ENCODE measurements at regions not wholly inside any gene's neighbourhood (a gene's known extent, or its start where the extent isn't known, plus 50 kb on each side); places are given as distances from the start of the nearest gene placed in this dataset.
A peak's percentile ranks its signal among the peaks of the same experiment; 100 is the strongest.

DNA sequence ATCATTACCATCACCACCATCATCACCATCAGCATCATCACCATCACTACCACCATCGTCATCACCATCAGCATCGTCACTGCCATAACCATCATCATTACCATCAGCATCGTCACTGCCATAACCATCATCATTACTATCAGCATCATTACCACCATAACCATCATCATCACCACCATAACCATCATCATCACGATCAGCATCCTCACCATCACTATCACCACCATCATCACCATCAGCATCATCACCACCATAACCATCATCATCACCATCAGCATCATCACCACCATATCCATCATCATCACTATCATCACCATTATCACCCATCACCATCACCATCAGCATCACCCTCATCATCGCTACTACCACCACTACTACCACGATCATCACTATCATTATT is 493.9 kb upstream of the TBX3 start:
- DNase-seq, result no peak

DNA sequence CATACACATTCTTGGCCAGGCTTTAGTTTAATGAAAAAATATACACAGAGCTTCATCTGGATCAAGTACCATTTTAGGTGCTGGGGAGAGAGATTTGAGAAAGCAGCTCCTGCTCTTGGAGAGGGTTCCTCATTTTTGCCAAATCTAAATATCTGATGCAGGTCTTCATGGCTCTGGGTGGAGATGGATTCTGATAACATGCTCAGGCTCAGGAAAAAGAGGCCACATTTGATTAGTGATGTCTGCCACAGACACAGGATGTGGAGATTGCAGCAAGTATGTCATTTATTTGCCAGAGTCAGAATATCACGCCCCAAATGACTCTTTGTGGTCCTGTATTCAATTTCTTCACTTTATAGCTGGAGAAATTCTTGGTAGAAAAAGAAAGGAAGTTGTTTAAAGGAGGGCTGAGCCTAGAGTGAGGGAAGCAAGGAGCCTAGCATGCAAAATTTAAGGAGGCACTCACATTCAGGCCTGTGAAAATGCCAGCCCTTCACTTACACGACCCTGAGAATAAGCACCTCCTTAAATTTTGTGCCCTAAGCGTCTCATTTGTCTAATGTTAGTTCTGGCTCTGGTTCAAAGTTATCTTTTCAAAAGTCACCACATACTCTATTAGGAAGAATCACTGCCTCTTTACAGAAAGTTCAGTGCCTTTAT is 492.9 kb upstream of the TBX3 start:
- no peak for DNase-seq

DNA sequence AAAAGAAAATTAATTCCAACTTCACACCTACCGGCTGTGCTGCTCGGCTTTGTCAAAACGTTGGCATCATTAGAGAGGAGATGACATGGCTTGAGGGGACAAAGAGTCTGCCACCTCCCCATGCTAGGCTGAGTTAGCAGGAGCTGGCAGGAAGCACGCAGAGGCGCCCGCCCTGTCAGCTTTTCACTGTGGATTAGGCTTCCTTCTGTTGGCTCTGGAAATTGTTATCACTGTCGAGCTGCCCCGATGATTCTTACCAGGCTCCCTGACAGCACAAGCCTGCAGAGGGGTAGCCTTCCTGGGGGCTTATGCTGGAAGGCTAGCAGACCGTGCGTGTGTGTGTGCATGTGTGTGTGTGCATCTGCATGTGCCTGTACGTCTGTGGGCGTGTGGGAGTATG is 490.9 kb upstream of the TBX3 start:
- DNase-seq, result no peak

DNA sequence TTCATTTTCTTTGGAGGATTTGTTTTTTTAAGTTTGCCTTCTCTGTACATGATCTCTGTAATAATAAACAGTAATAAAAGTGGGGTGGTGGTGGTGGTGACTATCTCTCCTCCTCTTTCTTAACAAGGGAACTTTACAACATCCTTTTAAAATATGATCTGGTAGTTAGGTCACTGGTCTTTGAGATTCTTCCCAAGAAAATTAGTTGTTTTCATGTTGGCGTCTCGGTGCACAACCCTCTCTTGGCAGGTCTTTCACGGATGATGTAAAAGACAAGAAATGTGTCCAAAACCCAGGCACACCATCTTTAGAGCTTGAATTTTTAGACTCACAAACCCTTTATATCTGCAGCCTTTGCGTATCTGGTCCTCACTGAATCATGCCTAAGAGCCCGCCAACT is 488.5 kb upstream of the TBX3 start:
- DNase-seq, result no peak

DNA sequence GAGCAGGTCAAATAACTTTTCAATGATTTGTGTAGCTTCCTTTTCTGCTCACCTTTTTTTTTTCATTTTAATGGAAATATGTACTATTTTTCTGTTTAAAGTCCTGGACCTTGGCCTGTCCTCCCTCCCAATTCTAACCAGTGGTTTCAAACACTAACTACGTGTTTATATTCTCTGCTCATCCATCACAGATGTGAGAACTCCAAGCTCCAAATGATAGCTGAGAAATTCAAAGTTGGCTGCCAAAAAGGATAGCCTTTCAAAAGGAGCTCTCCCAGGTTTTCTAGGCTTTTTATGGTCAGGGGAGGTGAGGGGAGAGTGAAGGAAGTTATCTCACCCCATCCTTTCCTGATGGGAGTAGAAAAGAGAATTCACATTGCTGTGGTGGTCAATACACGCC is 486.0 kb upstream of the TBX3 start:
- no peak for DNase-seq

DNA sequence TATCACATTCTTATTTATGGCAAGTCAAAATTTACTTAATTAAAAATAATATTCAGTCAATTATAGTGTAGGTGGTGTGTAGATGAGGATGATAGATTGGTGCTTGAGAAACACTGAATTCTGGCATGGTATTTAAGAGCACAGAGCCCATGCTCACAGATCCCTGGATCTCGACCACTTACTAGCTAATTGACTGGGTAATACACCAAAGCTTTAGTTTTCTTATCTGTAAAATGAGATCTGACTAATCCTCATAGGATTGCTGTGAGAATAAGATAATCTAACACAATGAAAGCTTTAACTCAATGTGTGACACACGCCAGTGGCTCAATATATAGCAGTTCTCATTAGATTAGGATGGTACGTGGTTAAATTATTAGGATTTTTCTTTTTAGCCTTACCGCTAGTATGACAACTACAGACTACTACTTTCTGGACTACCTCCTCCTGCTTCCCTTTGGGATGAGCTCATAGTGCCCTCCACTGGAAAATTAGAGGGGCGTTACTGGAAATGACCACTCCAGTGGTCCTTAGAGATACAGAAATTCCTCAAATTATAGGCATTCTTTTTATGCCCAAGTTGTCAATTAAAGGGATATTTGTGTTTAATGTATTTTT is 482.8 kb upstream of the TBX3 start:
- no peak for DNase-seq

DNA sequence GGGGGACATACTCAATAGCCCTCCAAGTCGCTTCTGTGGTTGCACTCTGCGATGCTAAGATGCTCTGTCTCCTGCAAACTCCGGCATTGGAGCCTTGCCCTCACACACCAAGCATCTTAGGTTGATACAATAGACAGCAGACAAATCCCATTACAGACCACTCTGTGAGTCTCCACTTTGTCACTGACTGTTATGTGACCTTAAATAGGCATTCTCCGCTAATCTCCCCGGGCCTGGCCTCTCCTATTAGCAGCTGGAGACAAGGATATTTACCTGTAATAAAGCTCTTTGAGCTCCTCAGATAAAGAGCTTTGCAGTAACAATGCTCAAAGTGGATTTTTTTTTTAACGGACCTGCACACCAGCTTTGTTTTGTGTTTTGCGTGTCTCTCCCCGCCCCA is 479.7 kb upstream of the TBX3 start:
- no peak for DNase-seq

DNA sequence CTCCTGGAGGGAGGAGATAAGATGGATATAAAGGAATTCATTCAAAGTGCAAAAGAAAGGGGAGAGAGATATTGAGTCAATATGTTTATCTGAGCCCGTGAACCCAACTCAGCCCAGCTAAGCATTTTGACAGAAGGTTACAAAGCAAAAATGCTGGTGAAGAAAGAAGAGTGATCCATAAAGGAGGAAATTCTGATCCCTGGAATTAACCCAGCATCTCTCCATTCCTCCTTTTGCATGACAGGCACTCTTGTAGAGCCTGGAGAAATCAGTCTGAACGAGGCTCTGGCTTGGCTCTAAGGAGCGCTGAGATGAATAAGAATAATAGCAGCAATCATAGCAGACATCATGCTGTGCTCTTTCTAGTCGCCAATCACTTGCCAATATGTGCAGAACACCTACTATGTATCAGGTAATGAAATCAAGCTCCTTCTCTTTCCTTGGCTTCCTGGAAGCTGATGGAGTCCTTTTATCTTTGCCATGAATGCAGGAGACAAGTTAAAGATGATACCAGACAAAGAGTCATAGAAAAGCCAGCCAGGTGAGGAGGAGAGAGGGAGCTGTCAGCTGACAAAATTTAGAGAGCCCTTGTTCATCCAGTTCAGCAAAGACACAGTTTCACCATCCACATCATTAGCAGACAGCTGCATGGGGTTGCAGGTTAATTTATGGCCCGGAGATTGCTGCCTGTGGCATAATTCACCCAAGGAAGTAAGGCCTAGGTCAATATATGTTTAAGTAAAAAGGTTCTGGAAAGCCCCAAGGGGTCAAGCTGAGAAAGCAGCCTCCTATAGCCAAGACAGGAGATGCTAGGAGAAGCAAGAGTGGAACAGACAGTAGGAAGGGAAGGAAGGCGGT is 476.5 kb upstream of the TBX3 start:
- no peak for DNase-seq

DNA sequence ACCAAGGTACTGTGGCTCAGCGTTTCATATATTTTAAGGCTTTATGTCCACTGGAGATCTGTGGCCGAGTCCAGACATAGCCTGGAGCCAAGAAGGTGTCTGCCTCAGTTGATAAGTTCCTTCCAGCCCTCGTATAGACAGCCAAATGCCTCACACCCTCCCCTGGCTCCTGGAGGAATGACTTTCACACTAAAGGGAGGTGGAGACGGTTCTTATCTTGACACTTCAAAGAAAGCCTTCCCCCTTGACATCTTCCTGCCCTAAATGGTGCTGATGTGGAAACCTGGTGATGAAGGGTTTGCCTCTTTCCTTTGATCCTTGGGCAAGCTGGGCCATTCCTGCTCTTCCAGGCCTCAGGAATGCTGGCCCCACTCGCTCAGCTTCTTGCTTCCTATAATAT is 474.8 kb upstream of the TBX3 start:
- no peak for DNase-seq

DNA sequence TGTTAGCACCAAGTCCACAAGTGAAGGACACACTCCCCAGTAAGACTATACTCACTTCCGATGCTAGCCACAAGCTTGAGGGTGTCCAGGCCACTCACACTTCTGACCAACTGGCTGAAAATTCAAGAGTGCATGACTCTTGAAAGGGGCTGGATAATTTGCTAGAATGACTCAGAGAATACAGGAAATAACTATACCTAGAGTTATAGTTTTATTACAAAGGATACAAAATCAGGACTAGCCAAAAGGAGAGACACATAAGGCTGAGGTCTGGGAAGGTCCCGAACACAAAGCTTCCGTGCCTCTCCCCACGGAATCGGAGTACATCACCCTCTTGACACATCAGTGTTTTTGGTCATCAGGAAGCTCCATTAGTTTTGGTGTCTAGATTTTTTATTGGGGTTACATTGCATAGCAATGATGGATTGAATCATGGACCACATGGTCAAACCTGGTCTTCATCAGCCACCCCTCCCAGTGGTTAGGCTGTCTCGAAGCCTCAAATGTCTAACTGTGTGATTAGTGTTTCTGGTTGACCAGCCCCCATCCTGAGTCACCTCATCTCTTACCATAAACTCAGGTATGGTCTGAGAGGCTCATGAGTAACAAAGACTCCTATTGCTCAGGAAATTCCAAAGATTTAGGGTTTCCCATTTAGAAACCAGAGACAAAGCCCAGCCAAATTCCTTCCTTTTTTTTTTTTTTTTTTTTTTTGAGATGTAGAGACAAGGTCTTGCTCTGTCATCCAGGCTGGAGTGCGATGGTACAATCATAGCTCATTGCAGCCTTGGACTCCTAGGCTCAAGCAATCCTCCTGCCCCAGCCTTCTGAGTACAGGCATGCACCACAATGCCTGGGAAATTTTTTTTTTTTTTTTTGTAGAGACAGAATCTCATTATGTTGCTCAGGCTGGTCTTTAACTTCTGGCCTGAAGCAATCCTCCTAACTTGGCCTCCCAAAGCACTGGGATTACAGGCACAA is 472.0 kb upstream of the TBX3 start:
- DNase-seq, result no peak

DNA sequence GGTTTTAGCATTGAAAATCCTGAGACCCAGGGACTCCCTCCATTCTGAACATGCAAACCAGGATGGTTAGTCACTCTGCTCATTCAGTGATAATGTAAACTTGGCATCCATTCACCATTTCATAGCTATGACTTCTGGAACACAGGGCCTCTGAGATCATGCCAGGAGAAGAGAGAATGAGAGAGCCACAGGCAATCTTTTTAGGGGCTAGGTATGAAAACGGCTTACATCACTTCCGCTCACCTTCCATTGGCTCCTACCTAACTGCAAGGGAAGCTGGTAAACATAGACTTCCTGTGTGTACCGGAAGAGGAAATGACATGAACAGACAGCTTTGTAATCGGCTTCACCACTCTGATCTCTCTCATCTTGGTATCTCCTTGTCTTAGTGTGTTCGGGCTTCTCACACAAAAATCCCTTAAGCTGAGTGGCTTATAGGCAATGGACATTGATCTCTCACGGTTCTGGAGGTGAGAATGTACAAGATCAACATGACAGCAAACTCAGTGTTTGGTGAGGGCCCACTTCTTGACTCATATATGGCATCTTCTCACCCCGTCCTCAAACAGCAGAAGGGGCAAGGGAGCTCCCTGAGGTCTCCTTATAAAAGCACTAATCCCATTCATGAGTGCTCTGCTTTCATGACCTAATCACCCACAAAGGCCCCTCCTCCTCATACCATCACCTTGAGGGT is 465.9 kb upstream of the TBX3 start:
- no peak for DNase-seq

DNA sequence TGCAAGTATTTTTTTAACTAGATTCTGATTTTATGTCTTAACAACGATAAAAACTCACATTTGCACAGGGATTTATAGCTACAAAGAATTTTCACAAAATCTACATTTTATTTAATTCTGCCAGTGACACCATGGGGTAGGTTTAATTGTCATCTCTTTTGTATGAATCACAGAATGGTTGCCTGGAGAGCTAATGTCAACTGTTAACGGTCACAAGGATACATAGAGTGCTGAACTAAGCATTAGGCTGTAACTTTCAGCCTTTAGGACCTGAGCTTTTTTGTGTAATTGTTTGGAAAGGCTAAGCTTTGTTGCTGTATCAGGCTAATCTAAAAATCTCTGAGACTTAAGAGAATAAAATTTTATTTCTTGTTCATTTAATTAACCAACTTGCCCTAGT is 465.3 kb upstream of the TBX3 start:
- no peak for DNase-seq

DNA sequence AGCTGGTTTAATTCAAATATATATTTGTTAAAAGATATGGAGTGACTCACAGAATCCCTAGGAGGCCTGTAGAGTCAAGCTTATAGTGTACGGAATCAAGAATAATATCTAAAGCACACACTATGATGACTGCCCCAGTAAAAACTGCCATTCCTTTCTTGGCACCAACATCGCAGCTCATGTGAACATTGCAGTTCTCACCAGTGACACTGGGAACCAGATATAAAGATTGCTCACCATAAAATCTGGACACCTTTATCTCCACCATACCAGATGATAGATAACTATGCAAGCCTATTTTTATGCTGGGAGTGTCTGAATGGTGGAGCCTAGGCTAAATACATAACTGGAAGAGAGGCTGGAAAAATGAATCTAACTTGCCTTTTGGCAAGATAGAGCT is 463.9 kb upstream of the TBX3 start:
- DNase-seq, result no peak

DNA sequence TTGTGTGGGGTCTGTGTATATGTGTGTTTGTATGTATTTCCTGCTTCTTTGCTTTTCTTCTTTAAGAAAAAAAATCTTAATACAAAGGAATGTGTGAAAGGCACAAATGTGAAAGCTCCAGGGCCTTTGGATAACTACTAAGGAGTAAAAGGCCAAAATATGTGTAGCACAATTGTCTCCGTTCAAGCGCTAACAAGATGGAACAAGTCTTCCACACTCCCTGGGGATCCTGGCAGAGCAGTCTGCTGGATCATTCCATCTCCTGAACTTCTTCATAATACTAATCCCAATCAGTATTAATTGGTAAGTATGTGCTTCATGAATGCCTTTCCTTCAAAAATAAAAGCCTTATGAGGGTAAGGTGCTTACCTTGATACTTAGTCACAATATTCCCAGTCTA is 462.5 kb upstream of the TBX3 start:
- DNase-seq, result no peak

DNA sequence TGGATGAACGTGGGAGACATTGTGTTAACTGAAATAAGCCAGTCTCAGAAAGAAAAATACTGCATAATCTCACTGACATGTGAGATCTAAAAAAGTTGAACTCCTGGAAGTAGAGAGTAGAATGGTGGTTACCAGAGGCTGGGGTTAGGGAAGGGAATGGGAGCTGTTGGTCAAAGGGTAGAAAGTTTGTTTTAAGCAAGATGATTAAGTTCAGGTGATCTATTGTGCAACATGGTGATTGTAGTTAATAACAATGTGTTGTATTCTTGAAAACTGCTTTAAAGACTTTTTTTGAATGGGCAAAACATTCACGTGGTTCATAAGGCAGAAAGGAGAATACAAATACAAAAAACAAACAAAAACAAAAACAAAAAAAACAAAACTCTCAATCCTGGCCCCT is 460.4 kb upstream of the TBX3 start:
- no peak for DNase-seq

DNA sequence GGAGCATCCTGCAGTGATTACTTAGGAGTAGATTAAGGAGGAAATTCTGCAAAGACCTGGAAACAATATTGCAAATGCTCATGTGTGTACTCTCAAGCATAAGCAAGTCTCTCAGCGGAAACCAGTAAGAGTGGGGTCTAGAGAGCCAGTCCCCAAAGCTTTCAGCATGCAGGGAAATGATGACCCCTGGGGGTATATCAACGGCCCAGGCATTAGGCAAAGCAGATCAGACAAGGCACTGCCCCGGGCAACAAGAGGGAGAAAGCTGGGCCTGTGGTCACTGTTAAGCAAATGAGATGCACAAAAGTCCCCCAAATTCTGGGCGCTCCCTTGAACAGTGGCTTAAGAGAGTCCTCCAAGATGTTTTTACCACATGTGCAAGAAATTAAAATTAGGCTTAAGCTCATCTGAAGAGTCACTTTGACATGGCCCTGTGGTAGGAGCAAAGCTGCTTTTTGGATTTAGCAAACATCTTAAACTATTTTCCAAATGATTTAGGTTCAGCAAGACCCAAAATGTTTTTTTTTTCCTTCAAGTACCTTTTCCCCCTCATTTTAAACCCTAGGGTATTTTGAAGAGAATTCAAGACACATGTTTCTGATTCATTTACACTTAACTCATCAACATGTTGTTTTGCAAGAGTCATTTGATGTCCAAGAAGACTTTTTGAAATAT is 457.1 kb upstream of the TBX3 start:
- DNase-seq, result no peak

DNA sequence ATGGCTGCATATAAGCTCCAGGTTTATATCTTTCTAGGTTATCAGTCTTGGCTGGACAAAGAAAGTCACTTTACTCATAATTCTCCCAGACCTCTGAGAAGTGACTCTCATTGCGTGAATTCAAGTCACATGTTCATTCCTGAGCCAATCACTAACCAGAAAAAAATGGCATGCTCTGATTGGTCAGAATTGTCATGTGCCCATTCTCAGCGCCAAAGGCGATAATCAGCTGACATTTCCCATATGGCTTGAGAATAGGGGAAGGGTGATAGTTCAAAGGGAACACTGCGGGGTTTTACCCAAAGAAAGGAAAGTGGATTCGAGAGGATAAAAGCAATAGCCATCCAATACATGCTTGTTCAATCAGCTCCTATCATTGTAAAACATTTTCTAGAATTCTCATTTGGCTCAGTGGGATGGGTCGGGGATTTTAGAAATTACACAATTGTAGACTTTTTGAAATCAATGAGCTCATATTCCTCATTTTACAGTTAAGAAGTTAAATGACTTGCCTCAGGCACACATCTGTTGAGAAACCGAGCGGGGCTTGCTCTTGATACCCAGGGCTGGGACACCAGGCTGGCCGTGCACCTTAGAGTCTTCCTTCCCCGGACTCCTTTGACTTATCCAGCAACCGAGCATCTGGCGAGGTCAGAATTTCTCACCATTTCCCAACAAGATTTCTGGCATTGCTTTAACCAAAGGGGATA is 454.0 kb upstream of the TBX3 start:
- no peak for DNase-seq

DNA sequence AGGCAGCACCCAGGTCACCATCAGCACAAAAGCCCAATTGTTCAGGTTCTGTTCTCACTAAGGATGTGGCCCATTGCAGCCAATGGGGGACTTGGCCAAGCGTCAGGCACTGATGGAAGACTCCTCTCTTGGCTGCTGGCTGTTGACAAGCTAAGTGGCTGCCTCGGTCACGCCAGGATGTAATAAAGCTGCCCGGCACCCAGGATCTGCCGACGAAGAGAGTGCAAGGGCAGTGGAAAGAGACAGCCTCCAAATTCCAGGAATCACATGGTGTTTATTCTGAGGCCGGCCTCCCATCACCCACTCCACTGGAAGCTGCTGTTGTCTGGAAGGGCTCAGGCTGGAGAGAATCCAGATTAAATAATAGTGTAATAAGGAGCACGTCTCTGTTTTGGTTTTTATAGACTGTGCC is 451.8 kb upstream of the TBX3 start:
- peak; percentile 34 for DNase-seq

DNA sequence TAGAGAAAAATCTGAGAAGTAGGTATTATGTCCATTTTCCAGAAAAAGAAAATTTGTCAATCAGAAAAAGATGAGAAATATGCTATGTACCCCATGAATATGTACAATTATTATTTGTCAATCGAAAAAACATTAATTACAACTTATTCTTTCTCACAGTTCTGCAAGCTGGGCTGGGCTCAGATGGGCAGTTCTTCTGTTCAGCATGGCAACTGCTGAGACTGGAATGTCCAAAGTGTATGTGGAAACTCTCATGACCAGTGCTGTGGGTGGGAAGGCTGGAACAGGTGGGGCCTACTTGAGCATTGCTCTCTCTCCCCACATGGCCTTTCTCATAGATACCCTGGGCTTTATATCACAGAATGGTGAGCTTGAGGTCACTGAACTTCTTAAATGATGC is 450.3 kb upstream of the TBX3 start:
- DNase-seq, result no peak

DNA sequence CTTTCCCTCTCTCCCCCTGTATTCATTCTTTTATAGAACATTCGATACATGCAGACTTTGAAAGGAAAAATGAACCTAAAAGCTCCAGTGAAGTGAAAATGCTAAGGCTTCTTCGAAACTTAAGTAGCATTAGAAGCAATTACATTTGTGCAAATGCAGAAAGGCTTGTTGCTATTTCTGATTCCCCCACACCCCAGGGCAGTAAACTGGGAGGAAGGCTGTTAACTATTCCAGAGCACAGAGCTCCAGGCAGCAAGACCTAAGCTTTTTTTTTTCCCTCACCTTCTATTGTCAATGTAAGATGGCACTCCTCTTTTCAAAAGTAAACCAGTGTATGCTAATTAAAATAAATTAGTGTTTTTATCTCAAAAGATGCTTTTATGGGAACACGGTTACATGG is 448.9 kb upstream of the TBX3 start:
- no peak for DNase-seq

All from renal pelvis (tissue), 1 donor.